Right lobe of liver (tissue), 4 donors: ENCODE measurements at regions not wholly inside any gene's neighbourhood (a gene's known extent, or its start where the extent isn't known, plus 50 kb on each side); places are given as distances from the start of the nearest gene placed in this dataset.

ENCODE experiments used
- CTCF ChIP-seq, 4 donors: fragments of 200-600 bp in 3 of 4; fragments of 450-650 bp in 1 of 4; IDR thresholded peaks; one replicate each; pipeline versions ENCODE4 v1.5.1 to v1.8.0; 2016 to 2022; ENCODE audit warnings: antibody characterized with exemption in 4 of 4, mild to moderate bottlenecking in 2 of 4
- POLR2A ChIP-seq: fragments of 450-650 bp; IDR thresholded peaks from one replicate; pipeline ENCODE4 v1.6.1; 2017; ENCODE audit warnings: antibody characterized with exemption, mild to moderate bottlenecking
- donor health status: DM: no; HTN: no; CAD: no.
- donor health status: DM: no; HTN: no; CAD: no.
- donor health status: DM: no; HTN: yes; CAD: no.

- TF ChIP-seq CTCF (IDR thresholded peaks at IDR 0.05) (no peak), POLR2A (no peak)
These were observed 453.6 kb upstream of the TUSC1 start for GRCh38 chr9:26131886-26132285.
